ENCODE measurements at regions not wholly inside any gene's neighbourhood (a gene's known extent, or its start where the extent isn't known, plus 50 kb on each side); places are given as distances from the start of the nearest gene placed in this dataset.

DNA sequence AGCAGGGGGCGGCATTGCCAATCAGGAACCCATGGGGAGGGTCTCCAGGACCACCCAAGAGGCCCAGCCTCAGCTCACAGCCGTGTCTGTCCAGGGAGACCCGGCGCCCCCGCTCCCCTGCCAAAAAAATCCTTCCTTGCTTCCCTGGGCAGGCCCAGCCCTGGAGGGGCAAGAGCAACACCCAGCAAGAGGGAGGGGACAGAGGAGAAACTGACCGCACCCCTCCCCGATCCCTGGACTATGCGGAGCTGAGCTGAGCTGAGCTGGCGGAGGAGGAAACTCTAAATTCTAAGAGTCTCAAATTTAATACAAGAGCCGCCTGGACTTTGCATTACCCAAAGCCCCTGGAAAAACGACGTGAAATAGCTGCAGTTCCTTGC lies 52.0 kb upstream of the SHISAL1 start:
- no peak for TF ChIP-seq CTCF (conservative IDR thresholded peaks at IDR 0.05; ENCODE audit: low read depth, low read length)
- DNase-seq (ENCODE audit: low read depth): no peak
- no peak overlapping the region for H3K4me3 ChIP-seq (ENCODE audit: low read depth, low read length)

GRCh38 chr22:44363980-44364750 lies 51.4 kb upstream of the SHISAL1 start:
- TF ChIP-seq CTCF (conservative IDR thresholded peaks at IDR 0.05; ENCODE audit: low read depth, low read length): no peak
- no peak for DNase-seq (ENCODE audit: low read depth)

DNA sequence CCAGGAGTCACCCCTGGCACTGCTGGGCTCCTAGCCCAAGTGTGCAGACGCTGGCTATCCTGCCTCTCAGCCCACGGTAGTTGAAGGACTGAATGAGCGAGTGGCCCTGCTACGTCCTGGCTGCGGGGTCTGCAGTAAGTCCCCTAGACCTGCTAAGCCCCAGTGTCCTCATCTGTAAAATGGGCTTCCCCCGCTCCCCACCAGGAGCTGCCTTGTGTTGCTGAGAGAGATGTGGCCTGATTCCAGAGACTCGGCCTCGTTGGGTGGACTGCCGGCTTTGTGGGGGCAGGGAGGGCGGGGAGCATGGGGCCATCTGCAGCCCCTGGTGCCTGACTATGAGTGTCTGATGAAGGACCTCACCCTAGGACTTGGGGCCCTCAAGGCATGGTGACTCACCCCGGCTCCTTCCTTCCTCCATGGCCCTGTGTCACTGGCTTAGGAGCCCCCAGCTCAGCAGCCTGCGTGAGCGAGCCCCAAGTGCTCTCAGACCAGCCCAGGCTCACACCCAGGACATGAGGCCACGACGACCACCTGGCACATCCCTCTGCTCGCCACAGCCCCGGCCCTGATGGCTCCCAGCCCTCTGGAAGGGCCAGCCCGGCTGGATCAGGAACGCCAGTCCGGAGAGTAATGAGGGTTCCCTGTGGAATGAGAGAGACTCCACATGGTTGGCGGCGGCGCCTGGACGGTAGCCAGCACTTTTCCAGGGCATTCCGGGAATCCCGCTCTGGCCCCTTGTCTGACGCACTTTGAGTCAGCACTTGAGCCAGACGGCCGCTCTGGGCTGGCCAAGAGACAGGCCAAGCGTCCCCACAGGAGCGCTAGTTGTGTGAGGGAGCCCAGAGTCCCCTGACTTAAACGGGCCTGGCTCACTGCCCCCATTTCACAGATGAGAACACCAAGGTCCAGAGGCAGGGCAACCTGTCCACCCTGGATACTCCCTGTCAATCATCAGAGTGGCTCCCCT lies 50.5 kb upstream of the SHISAL1 start:
- H3K4me3 ChIP-seq (ENCODE audit: low read depth, low read length): no peak overlapping the region
- TF ChIP-seq CTCF (conservative IDR thresholded peaks at IDR 0.05; ENCODE audit: low read depth, low read length): no peak
- no peak for DNase-seq (ENCODE audit: low read depth)

More at GRCh38 chr22:44363980-44364750, 51.4 kb upstream of the SHISAL1 start:
- H3K4me3 ChIP-seq (ENCODE audit: low read depth, low read length): no peak overlapping the region

DNA sequence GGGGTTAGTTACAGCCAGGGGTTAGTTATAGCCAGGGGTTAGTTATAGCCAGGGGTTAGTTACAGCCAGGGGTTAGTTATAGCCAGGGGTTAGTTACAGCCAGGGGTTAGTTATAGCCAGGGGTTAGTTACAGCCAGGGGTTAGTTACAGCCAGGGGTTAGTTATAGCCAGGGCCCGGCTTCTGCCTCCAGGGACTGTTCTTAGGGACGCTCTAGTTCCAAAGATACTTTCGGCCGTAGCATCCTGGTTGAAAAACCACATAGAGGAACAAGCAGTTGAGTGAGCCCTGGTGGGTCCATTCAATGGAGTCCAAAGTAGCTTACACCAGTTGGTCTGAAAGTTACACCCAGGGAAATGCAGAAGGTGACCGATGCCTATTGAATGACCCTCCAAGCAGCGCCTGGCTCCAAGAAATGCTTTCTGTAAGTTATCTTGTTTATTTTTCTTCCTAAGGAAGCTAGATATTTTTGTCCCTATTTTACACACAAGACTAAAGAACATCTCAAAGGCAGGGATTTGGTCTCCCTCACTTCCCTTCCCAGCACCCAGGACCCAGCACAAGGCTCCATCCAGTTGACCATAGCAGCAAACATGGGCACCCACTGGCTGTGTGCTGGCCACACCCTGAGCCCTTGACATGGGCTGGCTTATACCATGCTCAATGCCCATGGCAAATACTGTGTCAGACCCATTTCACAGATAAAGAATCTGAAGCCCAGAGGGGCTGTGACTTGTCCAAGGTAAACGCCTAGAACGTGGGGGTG lies 49.7 kb upstream of the SHISAL1 start:
- H3K4me3 ChIP-seq (ENCODE audit: low read depth, low read length): no peak overlapping the region
- DNase-seq (ENCODE audit: low read depth): no peak
- no peak for TF ChIP-seq CTCF (conservative IDR thresholded peaks at IDR 0.05; ENCODE audit: low read depth, low read length)

Data from epithelial cell of proximal tubule (primary cell).